ENCODE measurements at regions not wholly inside any gene's neighbourhood (a gene's known extent, or its start where the extent isn't known, plus 50 kb on each side); places are given as distances from the start of the nearest gene placed in this dataset.

DNA sequence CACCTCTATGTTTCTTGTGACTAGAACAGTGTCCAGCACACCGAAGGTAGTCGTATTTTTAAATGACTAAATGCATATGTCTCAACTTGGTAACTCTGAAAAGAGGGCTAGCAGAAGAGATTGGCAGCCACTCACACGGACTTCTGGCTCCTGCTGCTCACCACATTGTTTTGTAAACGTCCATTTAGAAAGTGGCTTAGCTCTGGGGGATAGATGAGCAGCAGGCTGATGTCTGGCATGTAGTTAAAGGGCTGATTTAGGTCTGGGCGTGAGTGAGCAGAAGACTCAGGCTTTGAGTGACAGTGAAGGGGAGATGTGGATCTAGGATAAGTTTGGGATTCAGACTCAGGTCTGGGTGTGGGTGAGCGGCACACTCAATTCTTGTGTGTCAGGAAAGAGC lies 372.9 kb upstream of the HS6ST1 start:
- TF ChIP-seq, protein P1, sequence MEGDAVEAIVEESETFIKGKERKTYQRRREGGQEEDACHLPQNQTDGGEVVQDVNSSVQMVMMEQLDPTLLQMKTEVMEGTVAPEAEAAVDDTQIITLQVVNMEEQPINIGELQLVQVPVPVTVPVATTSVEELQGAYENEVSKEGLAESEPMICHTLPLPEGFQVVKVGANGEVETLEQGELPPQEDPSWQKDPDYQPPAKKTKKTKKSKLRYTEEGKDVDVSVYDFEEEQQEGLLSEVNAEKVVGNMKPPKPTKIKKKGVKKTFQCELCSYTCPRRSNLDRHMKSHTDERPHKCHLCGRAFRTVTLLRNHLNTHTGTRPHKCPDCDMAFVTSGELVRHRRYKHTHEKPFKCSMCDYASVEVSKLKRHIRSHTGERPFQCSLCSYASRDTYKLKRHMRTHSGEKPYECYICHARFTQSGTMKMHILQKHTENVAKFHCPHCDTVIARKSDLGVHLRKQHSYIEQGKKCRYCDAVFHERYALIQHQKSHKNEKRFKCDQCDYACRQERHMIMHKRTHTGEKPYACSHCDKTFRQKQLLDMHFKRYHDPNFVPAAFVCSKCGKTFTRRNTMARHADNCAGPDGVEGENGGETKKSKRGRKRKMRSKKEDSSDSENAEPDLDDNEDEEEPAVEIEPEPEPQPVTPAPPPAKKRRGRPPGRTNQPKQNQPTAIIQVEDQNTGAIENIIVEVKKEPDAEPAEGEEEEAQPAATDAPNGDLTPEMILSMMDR (IDR thresholded peaks at IDR 0.05) = no peak
- TF ChIP-seq POLR2A (IDR thresholded peaks at IDR 0.05) = no peak

Measured in testis (tissue), 2 donors.